CD14-positive monocyte (primary cell): ENCODE measurements at regions not wholly inside any gene's neighbourhood (a gene's known extent, or its start where the extent isn't known, plus 50 kb on each side); places are given as distances from the start of the nearest gene placed in this dataset.

ENCODE experiments used
- DNase-seq, 3 donors: peaks; one replicate each; pipeline ENCODE4 v3.0.0-alpha.2; 2011 to 2022
- H2AFZ ChIP-seq: 2 replicates; pipeline ENCODE4 v1.6.0; 2012; ENCODE audit warnings: mild to moderate bottlenecking, low read depth, low read length, inconsistent platforms; ENCODE audit not compliant: insufficient read depth, poor library complexity, severe bottlenecking
- H3K27ac ChIP-seq, 2 donors: 1 replicate in 1 of 2; 2 replicates in 1 of 2; pipeline ENCODE4 v1.5.1; 2012 to 2013; ENCODE audit warnings: low read length in 2 of 2, control low read depth in 1 of 2, inconsistent platforms in 1 of 2, low read depth in 1 of 2, mild to moderate bottlenecking in 1 of 2
- H3K27me3 ChIP-seq, 2 donors: one replicate each; pipeline versions ENCODE4 v1.6.0 to v1.6.1; 2011 to 2013; ENCODE audit warnings: low read length in 2 of 2; ENCODE audit not compliant: control insufficient read depth in 2 of 2, insufficient read depth in 2 of 2
- H3K36me3 ChIP-seq, 2 donors: replicated peaks in 1 of 2; 1 replicate in 1 of 2; 2 replicates in 1 of 2; pipeline versions ENCODE4 v1.5.1 to v1.6.1; 2012 to 2013; ENCODE audit warnings: low read length in 2 of 2, control low read depth in 1 of 2, inconsistent platforms in 1 of 2, mild to moderate bottlenecking in 1 of 2; ENCODE audit not compliant: insufficient read depth in 2 of 2, control insufficient read depth in 1 of 2
- H3K4me1 ChIP-seq, 2 donors: 1 replicate in 1 of 2; 2 replicates in 1 of 2; pipeline versions ENCODE4 v1.5.1 to v1.6.1; 2012 to 2013; ENCODE audit warnings: low read length in 2 of 2, control low read depth in 1 of 2, inconsistent platforms in 1 of 2, mild to moderate bottlenecking in 1 of 2, moderate library complexity in 1 of 2; ENCODE audit not compliant: insufficient read depth in 2 of 2, control insufficient read depth in 1 of 2
- H3K4me2 ChIP-seq: replicated peaks from 2 replicates; pipeline ENCODE3; 2012; ENCODE audit warnings: low read length, moderate library complexity, mild to moderate bottlenecking; ENCODE audit not compliant: poor library complexity, severe bottlenecking; ENCODE audit errors: extremely low read depth
- H3K4me3 ChIP-seq, 3 experiments: fragments of 200-600 bp in 1 of 3; sonication (generic) in 1 of 3; replicated peaks in 1 of 3; 1 replicate in 2 of 3; 2 replicates in 1 of 3; pipeline ENCODE4 v1.5.1; 2011 to 2013; ENCODE audit warnings: low read length in 3 of 3, mild to moderate bottlenecking in 3 of 3, control low read depth in 2 of 3, low read depth in 2 of 3, inconsistent platforms in 1 of 3, moderate library complexity in 1 of 3
- H3K79me2 ChIP-seq: 2 replicates; pipeline ENCODE4 v1.6.0; 2012; ENCODE audit warnings: mild to moderate bottlenecking, control low read depth, inconsistent platforms, low read length, moderate library complexity; ENCODE audit not compliant: insufficient read depth
- H3K9ac ChIP-seq: 2 replicates; pipeline ENCODE4 v1.6.0; 2017; ENCODE audit warnings: low read length, mild to moderate bottlenecking; ENCODE audit not compliant: insufficient read depth, poor library complexity, severe bottlenecking
- H3K9me3 ChIP-seq, 2 donors: replicated peaks in 1 of 2; 1 replicate in 1 of 2; 2 replicates in 1 of 2; pipeline versions ENCODE4 v1.5.1 to v1.6.1; 2012 to 2013; ENCODE audit warnings: low read length in 2 of 2, control low read depth in 1 of 2; ENCODE audit not compliant: control insufficient read depth in 1 of 2, insufficient read depth in 1 of 2
- H4K20me1 ChIP-seq: 2 replicates; pipeline ENCODE4 v1.6.0; 2012; ENCODE audit warnings: mild to moderate bottlenecking, low read length, control low read depth, moderate library complexity; ENCODE audit not compliant: insufficient read depth
- H3K27ac Mint-ChIP-seq, 7 donors: one replicate each; pipeline ENCODE4 v1.8.0; 2020; ENCODE audit warnings: mild to moderate bottlenecking in 7 of 7, mixed read lengths in 7 of 7, moderate library complexity in 6 of 7, inconsistent platforms in 2 of 7
- H3K27me3 Mint-ChIP-seq, 3 donors: one replicate each; pipeline ENCODE4 v1.8.0; 2021 to 2022; ENCODE audit warnings: low read depth in 3 of 3, mild to moderate bottlenecking in 3 of 3, mixed read lengths in 3 of 3, moderate library complexity in 3 of 3, inconsistent platforms in 1 of 3
- H3K36me3 Mint-ChIP-seq, 2 donors: one replicate each; pipeline ENCODE4 v1.8.0; 2020; ENCODE audit warnings: mixed read lengths in 2 of 2, inconsistent platforms in 1 of 2, mild to moderate bottlenecking in 1 of 2
- H3K4me1 Mint-ChIP-seq: one replicate; pipeline ENCODE4 v1.8.0; 2020; ENCODE audit warnings: mild to moderate bottlenecking, mixed read lengths
- H3K4me3 Mint-ChIP-seq, 2 donors: one replicate each; pipeline ENCODE4 v1.8.0; 2020; ENCODE audit warnings: mild to moderate bottlenecking in 2 of 2, mixed read lengths in 2 of 2, moderate library complexity in 1 of 2
- H3K9me3 Mint-ChIP-seq, 7 donors: one replicate each; pipeline ENCODE4 v1.8.0; 2020 to 2022; ENCODE audit warnings: mixed read lengths in 7 of 7, mild to moderate bottlenecking in 6 of 7, moderate library complexity in 6 of 7, inconsistent platforms in 2 of 7
- WGBS: methylation state at CpG from one replicate; pipeline ENCODE4 v1.1.5; 2013; ENCODE audit warnings: missing lambda C conversion rate; ENCODE audit not compliant: insufficient coverage; 5-methylcytosine and 5-hydroxymethylcytosine counted together
- intact Hi-C, 2 donors: fragments of 100-400 bp; cut with micrococcal nuclease; formaldehyde crosslinking; loops; one replicate each; pipeline versions ENCODE4 v1.15.0 to v1.15.1; 2023
- TF ChIP-seq, protein P1 (sequence below): fragments of 200-600 bp; IDR thresholded peaks from one replicate; pipeline ENCODE4 v1.8.0; 2022; ENCODE audit warnings: antibody characterized with exemption, mild to moderate bottlenecking

DNA sequence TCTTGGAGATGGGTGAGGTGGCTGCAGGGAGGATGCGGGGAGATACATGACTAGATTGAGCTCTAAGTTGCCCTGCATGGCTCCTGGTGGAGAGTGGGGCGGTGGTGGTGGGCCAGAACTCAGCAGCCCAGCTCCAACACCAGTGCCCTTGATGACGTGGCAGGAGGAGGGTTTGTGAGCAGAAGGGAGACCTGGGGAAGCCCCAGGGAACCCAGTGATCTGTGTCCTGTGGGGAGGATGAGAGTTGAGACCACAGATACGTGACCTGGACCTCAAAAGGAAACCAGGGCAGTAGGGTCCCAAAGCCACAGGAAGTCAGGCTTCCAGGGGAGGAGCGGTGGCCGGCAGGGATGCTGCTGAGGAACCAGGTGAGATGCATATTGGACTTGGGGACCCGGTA lies 989.1 kb upstream of the TMEM132C start:
- H3K4me3 ChIP-seq: no peak overlapping the region
- TF ChIP-seq, protein P1, sequence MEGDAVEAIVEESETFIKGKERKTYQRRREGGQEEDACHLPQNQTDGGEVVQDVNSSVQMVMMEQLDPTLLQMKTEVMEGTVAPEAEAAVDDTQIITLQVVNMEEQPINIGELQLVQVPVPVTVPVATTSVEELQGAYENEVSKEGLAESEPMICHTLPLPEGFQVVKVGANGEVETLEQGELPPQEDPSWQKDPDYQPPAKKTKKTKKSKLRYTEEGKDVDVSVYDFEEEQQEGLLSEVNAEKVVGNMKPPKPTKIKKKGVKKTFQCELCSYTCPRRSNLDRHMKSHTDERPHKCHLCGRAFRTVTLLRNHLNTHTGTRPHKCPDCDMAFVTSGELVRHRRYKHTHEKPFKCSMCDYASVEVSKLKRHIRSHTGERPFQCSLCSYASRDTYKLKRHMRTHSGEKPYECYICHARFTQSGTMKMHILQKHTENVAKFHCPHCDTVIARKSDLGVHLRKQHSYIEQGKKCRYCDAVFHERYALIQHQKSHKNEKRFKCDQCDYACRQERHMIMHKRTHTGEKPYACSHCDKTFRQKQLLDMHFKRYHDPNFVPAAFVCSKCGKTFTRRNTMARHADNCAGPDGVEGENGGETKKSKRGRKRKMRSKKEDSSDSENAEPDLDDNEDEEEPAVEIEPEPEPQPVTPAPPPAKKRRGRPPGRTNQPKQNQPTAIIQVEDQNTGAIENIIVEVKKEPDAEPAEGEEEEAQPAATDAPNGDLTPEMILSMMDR: no peak
- peak in 1 of 3 donors; percentile 53 for DNase-seq
- WGBS: 51% methylated on average over 5 of the region's 7 CpGs
- Mint-ChIP-seq H3K36me3 (no peaks in the 10 kb centered on the region), H3K27ac (peak overlapping the region in 2 of 7 donors; percentile 7 to 62), H3K27me3 (peaks cover 4 to 22% (median 9%) of the 10 kb centered on the region in 3 donors), H3K9me3 (peaks cover 0 to 4% (median 0%) of the 10 kb centered on the region in 7 donors), H3K4me1 (peaks cover 24% of the 10 kb centered on the region), H3K4me3 (no peak overlapping the region)
- no peak overlapping the region for H3K4me2 ChIP-seq
- H3K4me1 ChIP-seq: peaks cover 0 to 18% of the 10 kb centered on the region in 2 donors
- no peak overlapping the region for H3K27ac ChIP-seq
- H3K9me3 ChIP-seq: no peaks in the 10 kb centered on the region
- peaks cover 0 to 4% of the 10 kb centered on the region in 2 donors for H3K27me3 ChIP-seq
- no peaks in the 10 kb centered on the region for H3K36me3 ChIP-seq
- no peaks in the 10 kb centered on the region for H4K20me1 ChIP-seq
- intact Hi-C loops: no loop called here
- H3K79me2 ChIP-seq: no peaks in the 10 kb centered on the region
- H3K9ac ChIP-seq: no peak overlapping the region
- no peak overlapping the region for H2AFZ ChIP-seq

DNA sequence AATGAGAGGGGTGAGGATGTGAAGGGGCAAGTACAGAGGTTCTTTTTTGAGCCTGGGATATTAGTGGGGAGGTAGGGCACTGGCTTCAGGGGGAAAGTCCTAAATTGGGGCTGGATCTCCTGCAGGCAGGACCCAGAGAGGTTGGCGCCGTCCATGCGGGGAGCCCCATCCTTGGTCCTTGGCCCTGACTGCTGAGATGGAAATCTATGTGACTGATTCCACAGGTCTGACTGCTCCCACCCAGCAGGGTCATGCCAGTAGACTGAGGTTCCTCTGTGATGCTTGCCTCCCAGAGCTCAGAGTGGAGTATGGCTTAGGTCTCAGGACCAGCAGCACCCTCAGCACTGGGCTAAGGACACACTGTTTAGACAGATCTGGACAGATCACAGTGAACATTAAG lies 988.6 kb upstream of the TMEM132C start:
- Histone ChIP-seq H3K27ac (no peak overlapping the region), H3K27me3 (peaks cover 0 to 4% of the 10 kb centered on the region in 2 donors), H4K20me1 (no peaks in the 10 kb centered on the region), H3K79me2 (no peaks in the 10 kb centered on the region), H2AFZ (no peak overlapping the region), H3K4me2 (no peak overlapping the region), H3K9ac (no peak overlapping the region), H3K36me3 (no peaks in the 10 kb centered on the region), H3K4me3 (no peak overlapping the region), H3K9me3 (no peaks in the 10 kb centered on the region), H3K4me1 (peaks cover 0 to 18% of the 10 kb centered on the region in 2 donors)
- no peak overlapping the region for H3K4me3 Mint-ChIP-seq
- no peak for DNase-seq
- intact Hi-C loops: no loop called here
- H3K36me3 Mint-ChIP-seq: no peaks in the 10 kb centered on the region
- 100% methylated on average over 1 of the region's 3 CpGs for WGBS
- peaks cover 4 to 22% (median 9%) of the 10 kb centered on the region in 3 donors for H3K27me3 Mint-ChIP-seq
- H3K27ac Mint-ChIP-seq: peak overlapping the region in 1 of 7 donors; percentile 62
- H3K9me3 Mint-ChIP-seq: peaks cover 0 to 4% (median 0%) of the 10 kb centered on the region in 7 donors
- TF ChIP-seq, protein P1: no peak
- H3K4me1 Mint-ChIP-seq: peaks cover 24% of the 10 kb centered on the region
